HG02588 (cell line): ENCODE measurements at regions not wholly inside any gene's neighbourhood (a gene's known extent, or its start where the extent isn't known, plus 50 kb on each side); places are given as distances from the start of the nearest gene placed in this dataset.

Experiments
- ATAC-seq: cut with Tn5 transposase; IDR thresholded peaks from one replicate; pipeline ENCODE4 v1.9.1; 2021; ENCODE audit warnings: mild to moderate bottlenecking, moderate library complexity; ENCODE audit not compliant: unreplicated experiment

GRCh38 chr20:7383216-7383615 is 557.0 kb downstream of the HAO1 start:
- no peak for ATAC-seq

DNA sequence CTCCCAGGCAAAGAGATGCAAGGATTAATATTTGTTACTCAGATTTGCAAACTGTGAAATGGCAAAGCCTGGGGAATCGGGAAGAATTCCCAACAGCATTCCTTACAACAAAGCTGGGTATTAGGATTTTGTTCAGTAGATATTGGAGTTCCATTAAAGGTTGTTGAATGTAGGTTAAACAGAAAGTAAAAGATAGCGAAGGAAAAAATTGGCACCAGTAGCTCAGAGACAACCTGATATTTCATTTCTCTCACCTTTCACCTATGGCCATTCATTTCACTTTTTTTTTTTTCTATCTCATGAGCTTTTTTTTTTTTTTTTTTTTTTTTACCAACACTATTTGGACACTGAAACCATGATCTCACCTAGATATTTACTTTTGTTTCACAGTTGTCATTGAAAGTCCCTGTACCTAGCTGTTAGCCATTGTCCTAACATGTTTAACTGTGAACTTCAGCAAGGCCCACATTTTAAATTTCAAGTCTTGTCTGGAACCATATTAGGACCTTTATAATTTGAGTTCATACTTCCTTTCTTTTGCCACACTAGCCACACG is 552.5 kb downstream of the HAO1 start:
- ATAC-seq = no peak

DNA sequence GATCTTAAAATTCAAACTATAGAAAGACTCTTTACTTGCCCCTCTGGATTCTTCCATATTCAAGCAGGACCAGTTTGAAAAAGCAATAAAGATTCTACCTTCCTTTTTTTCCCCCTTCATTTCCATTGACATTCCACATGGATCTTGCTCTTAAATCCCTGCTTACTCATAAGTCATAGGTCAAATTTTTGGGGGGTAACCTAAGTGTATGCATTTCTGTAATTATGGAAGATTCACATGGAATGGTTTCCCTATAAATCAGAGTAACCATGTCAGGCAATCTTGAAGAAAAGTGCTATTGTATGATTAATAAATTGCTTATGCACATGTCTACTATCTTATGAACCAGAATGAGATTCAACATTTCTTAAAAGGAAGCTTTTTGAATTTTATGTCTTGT is 551.0 kb downstream of the HAO1 start:
- ATAC-seq = no peak

GRCh38 chr20:7392542-7393206 is 547.6 kb downstream of the HAO1 start:
- no peak for ATAC-seq

DNA sequence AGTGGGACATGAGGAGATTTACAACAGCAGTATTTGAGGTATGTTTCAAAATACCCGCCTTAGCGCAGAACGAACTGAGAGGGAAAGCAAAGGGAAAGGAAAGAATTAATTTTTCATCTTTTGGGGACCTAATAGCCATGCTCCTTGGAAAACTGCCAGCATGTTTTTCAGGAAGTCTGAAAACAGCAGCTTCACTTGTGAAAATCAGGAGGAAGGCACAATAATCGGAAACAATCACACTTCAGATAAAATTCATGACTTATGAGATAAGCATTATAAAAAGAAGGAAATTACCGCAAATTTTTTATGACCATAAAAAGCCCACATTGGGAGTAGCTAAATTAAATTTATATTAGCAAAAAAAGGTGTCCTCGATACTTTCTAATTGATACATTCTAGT is 541.1 kb downstream of the HAO1 start:
- ATAC-seq = no peak

GRCh38 chr20:7399575-7399974 is 540.7 kb downstream of the HAO1 start:
- no peak for ATAC-seq

GRCh38 chr20:7406671-7407070 is 533.6 kb downstream of the HAO1 start:
- ATAC-seq = no peak

DNA sequence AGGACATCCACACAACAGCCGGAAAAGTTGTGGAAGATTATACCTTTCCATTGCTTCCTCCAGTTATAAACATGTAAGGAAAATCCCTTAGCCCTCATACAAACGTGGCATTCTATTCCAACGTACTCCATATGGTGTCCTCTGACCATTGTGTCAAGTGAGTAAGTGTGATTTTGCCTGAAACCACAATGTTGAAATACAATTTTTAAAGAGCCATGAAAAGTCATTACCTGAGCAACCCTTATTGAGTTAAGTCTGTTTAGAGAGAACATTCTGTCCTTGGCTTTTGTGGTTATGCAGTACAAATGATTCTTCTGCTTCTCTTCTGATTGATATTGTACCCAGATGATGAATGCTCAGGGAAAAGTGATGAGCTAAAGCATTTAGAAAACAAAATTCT is 530.1 kb downstream of the HAO1 start:
- ATAC-seq = no peak

DNA sequence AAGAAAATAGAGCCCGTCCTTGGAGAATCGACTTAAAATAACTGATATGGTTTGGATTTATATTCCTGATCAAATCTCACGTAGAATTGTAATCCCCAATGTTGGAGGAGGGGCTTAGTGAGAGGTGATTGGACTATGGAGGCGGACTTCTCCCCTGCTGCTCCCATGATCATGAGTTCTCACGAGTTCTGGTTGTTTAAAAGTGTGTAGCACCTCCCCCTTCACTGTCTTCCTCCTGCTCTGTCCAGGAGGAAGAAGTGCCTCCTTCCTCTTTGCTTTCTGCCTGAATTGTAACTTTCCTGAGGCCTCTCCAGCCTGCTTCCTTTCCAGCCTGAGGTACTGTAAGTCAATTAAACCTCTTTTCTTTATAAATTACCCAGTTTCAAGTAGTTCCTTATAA is 529.2 kb downstream of the HAO1 start:
- ATAC-seq = no peak

DNA sequence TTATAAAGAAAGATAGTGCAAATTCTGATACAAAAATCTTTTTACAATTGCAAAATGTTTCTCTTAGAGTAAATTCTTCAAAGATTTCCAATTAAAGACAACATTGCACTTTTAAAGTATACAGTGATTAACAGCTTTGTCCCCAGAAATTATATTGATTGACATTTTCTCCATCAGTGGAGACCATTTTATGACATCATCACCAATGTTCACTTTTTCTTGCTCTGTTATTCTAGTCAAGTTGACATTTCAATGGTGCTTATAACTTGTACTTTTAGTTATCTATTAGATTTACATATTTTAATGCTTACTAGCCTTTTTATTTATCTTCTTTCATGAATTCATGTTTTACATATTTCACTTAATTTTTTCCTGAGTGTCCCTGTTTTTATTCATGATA is 524.8 kb downstream of the HAO1 start:
- ATAC-seq = no peak

- ATAC-seq = no peak
Observed at GRCh38 chr20:7416382-7416781, 523.9 kb downstream of the HAO1 start.

DNA sequence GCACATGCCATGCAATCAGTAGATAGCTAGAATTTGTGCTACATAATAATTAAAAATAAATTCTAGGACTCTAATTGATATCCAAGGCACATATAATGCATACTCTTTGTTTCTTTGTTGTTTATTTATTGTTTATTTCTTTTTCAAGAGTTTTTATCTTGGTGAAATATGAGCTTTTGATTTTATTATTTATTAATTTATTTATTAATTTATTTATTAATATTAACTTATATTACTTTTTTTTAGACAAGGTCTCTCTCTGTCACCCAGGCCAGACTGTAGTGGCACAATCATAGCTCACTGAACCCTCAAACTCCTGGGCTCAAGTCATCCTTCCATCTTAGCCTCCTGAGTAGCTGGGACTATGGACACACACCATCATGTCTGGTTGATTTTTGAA is 519.9 kb downstream of the HAO1 start:
- ATAC-seq = no peak

- no peak for ATAC-seq
Observed at GRCh38 chr20:7426890-7427496, 513.3 kb downstream of the HAO1 start.

GRCh38 chr20:7428946-7429345 is 511.3 kb downstream of the HAO1 start:
- ATAC-seq = no peak

GRCh38 chr20:7432612-7433011 is 507.6 kb downstream of the HAO1 start:
- no peak for ATAC-seq

DNA sequence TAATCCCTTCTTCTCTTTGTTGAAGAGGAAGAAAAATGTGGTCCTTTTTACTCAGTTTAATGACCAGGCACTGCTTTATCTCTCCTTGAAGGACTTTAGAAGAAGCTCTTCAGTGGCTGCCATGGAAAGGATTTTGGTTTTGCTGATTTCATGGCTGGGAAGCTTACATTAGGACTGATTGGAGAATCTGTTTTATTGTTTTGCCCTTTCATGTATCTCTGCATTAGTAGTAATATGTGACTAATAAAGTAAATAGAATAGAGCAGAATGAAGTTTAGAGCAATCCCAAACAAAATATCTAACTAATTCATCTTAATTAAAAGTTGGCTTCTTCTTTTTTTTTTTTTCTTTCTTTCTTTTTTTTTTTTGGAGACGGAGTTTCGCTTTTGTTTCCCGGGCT is 502.9 kb downstream of the HAO1 start:
- ATAC-seq = no peak

DNA sequence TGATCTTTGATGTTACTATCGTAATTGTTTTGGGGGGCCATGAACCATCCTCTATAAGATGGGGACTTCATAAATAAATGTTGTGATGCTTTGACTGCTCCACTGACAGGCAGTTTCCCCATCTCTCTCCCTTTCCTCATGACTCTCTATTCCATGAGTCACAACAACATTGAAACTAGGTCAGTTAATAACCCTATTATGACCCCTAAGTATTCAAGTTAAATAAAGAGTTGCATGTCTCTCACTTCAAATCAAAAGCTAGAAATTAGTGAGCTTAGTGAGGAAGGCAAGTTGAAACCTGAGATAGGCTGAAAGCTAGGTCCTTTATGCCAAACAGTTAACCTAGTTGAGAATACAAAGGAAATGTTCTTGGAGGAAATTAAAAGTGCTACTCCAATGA is 491.0 kb downstream of the HAO1 start:
- no peak for ATAC-seq

GRCh38 chr20:7452890-7453289 is 487.4 kb downstream of the HAO1 start:
- no peak for ATAC-seq

GRCh38 chr20:7454047-7454446 is 486.2 kb downstream of the HAO1 start:
- ATAC-seq = no peak

- no peak for ATAC-seq
Observed at GRCh38 chr20:7458459-7458858, 481.8 kb downstream of the HAO1 start.

GRCh38 chr20:7459083-7459482 is 481.2 kb downstream of the HAO1 start:
- no peak for ATAC-seq

GRCh38 chr20:7463290-7463689 is 477.0 kb downstream of the HAO1 start:
- no peak for ATAC-seq

- no peak for ATAC-seq
Observed at GRCh38 chr20:7470912-7471311, 469.3 kb downstream of the HAO1 start.
